B cell (primary cell): ENCODE measurements at regions not wholly inside any gene's neighbourhood (a gene's known extent, or its start where the extent isn't known, plus 50 kb on each side); places are given as distances from the start of the nearest gene placed in this dataset.

Experiments
- ATAC-seq: fragments of 200-7000 bp; cut with Tn5 transposase; one replicate; pipeline ENCODE4 v1.10.0; 2021; ENCODE audit warnings: low read depth, mild to moderate bottlenecking, moderate number of reproducible peaks, moderate library complexity
- CTCF ChIA-PET: fragments of 350-600 bp; sonication (Branson Sonifier 250); formaldehyde crosslinking; loops from one replicate; lab custom pipeline; 2021; ENCODE audit warnings: antibody characterized with exemption, inconsistent platforms; lab: Charles Lee
- POLR2A ChIA-PET: fragments of 350-600 bp; sonication (Branson Sonifier 250); formaldehyde crosslinking; loops from one replicate; lab custom pipeline; 2021; ENCODE audit warnings: antibody characterized with exemption; lab: Charles Lee
- DNase-seq: peaks from one replicate; pipeline ENCODE4 v3.0.0; 2013
- H2AFZ ChIP-seq: 2 replicates; pipeline ENCODE4 v1.6.1; 2012; ENCODE audit warnings: mild to moderate bottlenecking, low read depth, low read length; ENCODE audit not compliant: insufficient read depth, poor library complexity, severe bottlenecking
- H3K27ac ChIP-seq, 2 donors: 1 replicate in 1 of 2; 2 replicates in 1 of 2; pipeline ENCODE4 v1.5.1; 2012 to 2013; ENCODE audit warnings: low read length in 2 of 2, mild to moderate bottlenecking in 2 of 2, moderate library complexity in 1 of 2
- H3K27me3 ChIP-seq, 4 experiments: fragments of 200-600 bp in 1 of 4; sonication (generic) in 1 of 4; replicated peaks in 1 of 4; 1 replicate in 2 of 4; 2 replicates in 2 of 4; pipeline versions ENCODE4 v1.6.1 to v1.7.0; 2013 to 2016; ENCODE audit warnings: low read length in 3 of 4, mild to moderate bottlenecking in 2 of 4, mixed read lengths in 1 of 4, moderate library complexity in 1 of 4; ENCODE audit not compliant: insufficient read depth in 4 of 4, control insufficient read depth in 3 of 4; ENCODE audit errors: control extremely low read depth in 1 of 4
- H3K36me3 ChIP-seq, 2 experiments: replicated peaks in 1 of 2; 1 replicate in 1 of 2; 2 replicates in 1 of 2; pipeline versions ENCODE4 v1.6.1 to v1.7.1; 2013; ENCODE audit warnings: low read length in 1 of 2; ENCODE audit not compliant: insufficient read depth in 2 of 2, control insufficient read depth in 1 of 2; ENCODE audit errors: control extremely low read depth in 1 of 2, extremely low read depth in 1 of 2
- H3K4me1 ChIP-seq, 2 donors: fragments of 200-600 bp in 1 of 2; sonication (generic) in 1 of 2; 1 replicate in 1 of 2; 2 replicates in 1 of 2; pipeline versions ENCODE4 v1.5.1 to v1.6.1; 2013 to 2017; ENCODE audit warnings: low read length in 2 of 2; ENCODE audit not compliant: control insufficient read depth in 2 of 2, insufficient read depth in 2 of 2
- H3K4me2 ChIP-seq: replicated peaks from 2 replicates; pipeline ENCODE3; 2012; ENCODE audit warnings: mild to moderate bottlenecking, low read depth, low read length; ENCODE audit not compliant: poor library complexity, severe bottlenecking
- H3K4me3 ChIP-seq, 5 experiments: fragments of 200-600 bp in 1 of 5; sonication (generic) in 1 of 5; 1 replicate in 3 of 5; 2 replicates in 2 of 5; pipeline versions ENCODE4 v1.5.1 to v1.7.0; 2011 to 2016; ENCODE audit warnings: low read length in 4 of 5, mild to moderate bottlenecking in 4 of 5, low read depth in 2 of 5, control low read depth in 1 of 5, moderate library complexity in 1 of 5; ENCODE audit not compliant: insufficient read depth in 1 of 5; ENCODE audit errors: control extremely low read depth in 1 of 5, extremely low read depth in 1 of 5
- H3K79me2 ChIP-seq: fragments of 200-600 bp; sonication (generic); one replicate; pipeline ENCODE4 v1.6.0; 2016; ENCODE audit warnings: low read length; ENCODE audit not compliant: control insufficient read depth, insufficient read depth
- H3K9ac ChIP-seq: fragments of 200-600 bp; sonication (generic); 2 replicates; pipeline ENCODE4 v1.6.1; 2017; ENCODE audit warnings: mild to moderate bottlenecking, low read length, moderate library complexity
- H3K9me3 ChIP-seq, 3 donors: one replicate each; pipeline versions ENCODE4 v1.6.1 to v1.7.1; 2013; ENCODE audit warnings: low read length in 2 of 3; ENCODE audit not compliant: control insufficient read depth in 2 of 3, insufficient read depth in 1 of 3; ENCODE audit errors: control extremely low read depth in 1 of 3
- H4K20me1 ChIP-seq: 2 replicates; pipeline ENCODE4 v1.6.0; 2012; ENCODE audit warnings: mild to moderate bottlenecking, low read length; ENCODE audit not compliant: insufficient read depth, control insufficient read depth, poor library complexity, severe bottlenecking
- H3K27ac Mint-ChIP-seq: one replicate; pipeline ENCODE4 v1.8.0; 2021; ENCODE audit warnings: mixed read lengths
- H3K27me3 Mint-ChIP-seq: one replicate; pipeline ENCODE4 v1.8.0; 2021; ENCODE audit warnings: mixed read lengths
- H3K4me1 Mint-ChIP-seq: one replicate; pipeline ENCODE4 v1.8.0; 2021; ENCODE audit warnings: mixed read lengths
- H3K4me3 Mint-ChIP-seq: one replicate; pipeline ENCODE4 v1.8.0; 2021; ENCODE audit warnings: mixed read lengths
- H3K9me3 Mint-ChIP-seq: one replicate; pipeline ENCODE4 v1.8.0; 2022; ENCODE audit warnings: mixed read lengths; ENCODE audit not compliant: insufficient read depth
- EZH2 ChIP-seq: IDR thresholded peaks from 2 replicates; pipeline ENCODE4 v1.6.1; 2012; ENCODE audit warnings: borderline replicate concordance, low read depth, mild to moderate bottlenecking, moderate library complexity, low read length; ENCODE audit not compliant: insufficient read depth, poor library complexity, severe bottlenecking
- WGBS: methylation state at CpG from one replicate; pipeline ENCODE4 v1.1.5; 2013; ENCODE audit warnings: missing lambda C conversion rate; ENCODE audit not compliant: insufficient coverage; 5-methylcytosine and 5-hydroxymethylcytosine counted together
- intact Hi-C: fragments of 100-400 bp; cut with micrococcal nuclease; formaldehyde crosslinking; loops from one replicate; pipeline ENCODE4 v1.10.0; 2022
- TF ChIP-seq, protein P1 (sequence below): fragments of 200-600 bp; IDR thresholded peaks from one replicate; pipeline ENCODE4 v1.8.0; 2022; ENCODE audit warnings: antibody characterized with exemption, mild to moderate bottlenecking

DNA sequence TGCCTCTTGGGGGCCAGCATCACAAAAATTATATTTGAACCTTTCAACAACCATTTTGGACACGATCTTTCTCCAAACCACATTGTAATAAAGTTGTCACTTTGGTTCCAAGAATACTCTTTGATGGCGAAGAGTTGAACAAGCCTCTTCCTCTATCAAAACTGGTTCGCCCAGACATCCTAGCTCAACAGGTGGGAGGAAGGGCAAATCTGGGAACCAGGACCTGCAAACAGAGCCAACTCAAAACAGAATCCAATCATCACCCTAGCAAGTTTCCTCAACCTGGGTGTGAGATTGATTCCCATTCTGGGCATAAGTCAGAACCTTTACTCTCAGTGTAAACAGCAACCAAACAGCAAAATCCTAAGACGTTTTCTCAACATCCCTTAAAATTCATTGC is 141.2 kb upstream of the RREB1 start:
- DNase-seq, result no peak
- Histone ChIP-seq H3K4me2 (no peak overlapping the region), H3K9me3 (peaks cover 0 to under 1% (median 0%) of the 10 kb centered on the region in 3 donors), H3K36me3 (no peaks in the 10 kb centered on the region), H2AFZ (no peak overlapping the region), H3K27me3 (peaks cover 0 to 3% (median 0%) of the 10 kb centered on the region in 4 experiments), H3K79me2 (no peaks in the 10 kb centered on the region), H4K20me1 (no peaks in the 10 kb centered on the region), H3K9ac (no peak overlapping the region), H3K4me1 (no peaks in the 10 kb centered on the region), H3K4me3 (no peak overlapping the region), H3K27ac (no peak overlapping the region)
- WGBS, result 63% methylated on average over 2 of the region's 4 CpGs
- H3K27me3 Mint-ChIP-seq, result peaks cover 4% of the 10 kb centered on the region
- H3K4me1 Mint-ChIP-seq, result no peaks in the 10 kb centered on the region
- no peak overlapping the region for H3K27ac Mint-ChIP-seq
- ChIA-PET CTCF (interaction anchor here (2.0 kb wide), 1 partner anchor 272 kb away, joined by 4 read pairs; no protein-coding TSS in a partner anchor), POLR2A (no interaction called here)
- H3K4me3 Mint-ChIP-seq, result no peak overlapping the region
- intact Hi-C loops, result no loop called here
- TF ChIP-seq, protein P1, sequence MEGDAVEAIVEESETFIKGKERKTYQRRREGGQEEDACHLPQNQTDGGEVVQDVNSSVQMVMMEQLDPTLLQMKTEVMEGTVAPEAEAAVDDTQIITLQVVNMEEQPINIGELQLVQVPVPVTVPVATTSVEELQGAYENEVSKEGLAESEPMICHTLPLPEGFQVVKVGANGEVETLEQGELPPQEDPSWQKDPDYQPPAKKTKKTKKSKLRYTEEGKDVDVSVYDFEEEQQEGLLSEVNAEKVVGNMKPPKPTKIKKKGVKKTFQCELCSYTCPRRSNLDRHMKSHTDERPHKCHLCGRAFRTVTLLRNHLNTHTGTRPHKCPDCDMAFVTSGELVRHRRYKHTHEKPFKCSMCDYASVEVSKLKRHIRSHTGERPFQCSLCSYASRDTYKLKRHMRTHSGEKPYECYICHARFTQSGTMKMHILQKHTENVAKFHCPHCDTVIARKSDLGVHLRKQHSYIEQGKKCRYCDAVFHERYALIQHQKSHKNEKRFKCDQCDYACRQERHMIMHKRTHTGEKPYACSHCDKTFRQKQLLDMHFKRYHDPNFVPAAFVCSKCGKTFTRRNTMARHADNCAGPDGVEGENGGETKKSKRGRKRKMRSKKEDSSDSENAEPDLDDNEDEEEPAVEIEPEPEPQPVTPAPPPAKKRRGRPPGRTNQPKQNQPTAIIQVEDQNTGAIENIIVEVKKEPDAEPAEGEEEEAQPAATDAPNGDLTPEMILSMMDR, result no peak
- TF ChIP-seq EZH2, result no peak
- no peaks in the 10 kb centered on the region for H3K9me3 Mint-ChIP-seq
- no peak for ATAC-seq

DNA sequence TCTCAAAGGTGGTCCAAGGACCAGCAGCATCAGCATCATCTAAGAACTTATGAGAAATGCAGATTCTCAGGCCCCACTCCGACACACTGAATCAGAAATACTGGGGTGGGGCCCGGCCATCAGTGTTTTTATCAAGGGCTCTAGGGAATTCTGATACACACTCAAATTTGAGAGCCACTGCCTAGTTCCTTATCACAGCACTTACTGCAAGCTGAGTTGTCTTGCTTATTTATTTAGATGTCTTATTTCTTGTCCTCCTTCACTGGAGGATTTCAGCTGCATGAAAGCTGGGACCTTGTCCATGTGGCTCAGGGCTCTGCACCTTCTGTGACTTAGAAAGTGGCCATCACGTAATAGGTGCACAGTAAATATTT is 139.4 kb upstream of the RREB1 start:
- no peaks in the 10 kb centered on the region for H4K20me1 ChIP-seq
- H3K27ac Mint-ChIP-seq, result no peak overlapping the region
- H3K4me1 ChIP-seq, result no peaks in the 10 kb centered on the region
- no peaks in the 10 kb centered on the region for H3K36me3 ChIP-seq
- no peak overlapping the region for H3K27ac ChIP-seq
- ATAC-seq (no peak), DNase-seq (no peak)
- H3K4me2 ChIP-seq, result no peak overlapping the region
- no peak overlapping the region for H3K4me3 Mint-ChIP-seq
- no peak overlapping the region for H3K9ac ChIP-seq
- ChIA-PET POLR2A (no interaction called here), CTCF (no interaction called here)
- H3K27me3 Mint-ChIP-seq, result peaks cover 4% of the 10 kb centered on the region
- H3K79me2 ChIP-seq, result no peaks in the 10 kb centered on the region
- TF ChIP-seq, protein P1, result no peak
- TF ChIP-seq EZH2, result no peak
- peaks cover 0 to 3% (median 0%) of the 10 kb centered on the region in 4 experiments for H3K27me3 ChIP-seq
- H3K9me3 Mint-ChIP-seq, result no peaks in the 10 kb centered on the region
- no peaks in the 10 kb centered on the region for H3K4me1 Mint-ChIP-seq
- H3K9me3 ChIP-seq, result no peaks in the 10 kb centered on the region
- no peak overlapping the region for H3K4me3 ChIP-seq
- WGBS, result 92% methylated on average over 3 of the region's 3 CpGs
- intact Hi-C loops, result no loop called here
- no peak overlapping the region for H2AFZ ChIP-seq
